ENCODE measurements at regions not wholly inside any gene's neighbourhood (a gene's known extent, or its start where the extent isn't known, plus 50 kb on each side); places are given as distances from the start of the nearest gene placed in this dataset.

GRCh38 chr6:90425161-90425641, 128.6 kb upstream of the BACH2 start:
- TF ChIP-seq CTCF (conservative IDR thresholded peaks at IDR 0.05; ENCODE audit: low read depth, low read length) (no peak), EZH2 (IDR thresholded peaks at IDR 0.05; ENCODE audit: borderline replicate concordance, low read depth, low read length, poor library complexity, severe bottlenecking) (no peak)
- BruUV-seq (replicated peaks) = no TSS peak
- Histone ChIP-seq H3K4me3 (ENCODE audit: low read depth, low read length, poor library complexity, severe bottlenecking) (no peak overlapping the region), H3K27ac (ENCODE audit: low read depth, low read length, poor library complexity, severe bottlenecking) (no peak overlapping the region), H3K9me3 (ENCODE audit: low read depth, low read length, poor library complexity, severe bottlenecking) (peaks cover 11% of the 10 kb centered on the region), H3K27me3 (replicated peaks; ENCODE audit: insufficient read depth, low read depth, low read length, poor library complexity) (peaks cover 5% of the 10 kb centered on the region), H3K4me1 (ENCODE audit: insufficient read depth, low read length, poor library complexity, severe bottlenecking) (no peaks in the 10 kb centered on the region), H3K36me3 (ENCODE audit: insufficient read depth, low read length, poor library complexity, severe bottlenecking) (no peaks in the 10 kb centered on the region)
- DNase-seq (ENCODE audit: low spot score) = no peak
- intact Hi-C loops (cut with micrococcal nuclease; ENCODE audit: unreplicated experiment) = no loop called here
- POLR2A ChIA-PET (ENCODE audit: low non-redundant PET) = no interaction called here
- CTCF ChIA-PET = no interaction called here

GRCh38 chr6:90424580-90424979, 127.9 kb upstream of the BACH2 start:
- CTCF ChIA-PET = no interaction called here

GRCh38 chr6:90421666-90422065, 125.0 kb upstream of the BACH2 start:
- Histone ChIP-seq H3K9me3 (ENCODE audit: low read depth, low read length, poor library complexity, severe bottlenecking) (no peaks in the 10 kb centered on the region), H3K27ac (ENCODE audit: low read depth, low read length, poor library complexity, severe bottlenecking) (no peak overlapping the region), H3K27me3 (replicated peaks; ENCODE audit: insufficient read depth, low read depth, low read length, poor library complexity) (peaks cover 5% of the 10 kb centered on the region), H3K36me3 (ENCODE audit: insufficient read depth, low read length, poor library complexity, severe bottlenecking) (no peaks in the 10 kb centered on the region), H3K4me1 (ENCODE audit: insufficient read depth, low read length, poor library complexity, severe bottlenecking) (no peaks in the 10 kb centered on the region), H3K4me3 (ENCODE audit: low read depth, low read length, poor library complexity, severe bottlenecking) (no peak overlapping the region)
- intact Hi-C loops (cut with micrococcal nuclease; ENCODE audit: unreplicated experiment) = no loop called here
- POLR2A ChIA-PET (ENCODE audit: low non-redundant PET) = no interaction called here
- TF ChIP-seq EZH2 (IDR thresholded peaks at IDR 0.05; ENCODE audit: borderline replicate concordance, low read depth, low read length, poor library complexity, severe bottlenecking) (no peak), CTCF (conservative IDR thresholded peaks at IDR 0.05; ENCODE audit: low read depth, low read length) (no peak)
- no peak for DNase-seq (ENCODE audit: low spot score)
- CTCF ChIA-PET = no interaction called here
- BruUV-seq (replicated peaks) = no TSS peak

More at GRCh38 chr6:90424580-90424979, 127.9 kb upstream of the BACH2 start:
- H3K27ac ChIP-seq (ENCODE audit: low read depth, low read length, poor library complexity, severe bottlenecking) = no peak overlapping the region
- POLR2A ChIA-PET (ENCODE audit: low non-redundant PET) = no interaction called here
- H3K4me3 ChIP-seq (ENCODE audit: low read depth, low read length, poor library complexity, severe bottlenecking) = no peak overlapping the region
- DNase-seq (ENCODE audit: low spot score) = no peak
- TF ChIP-seq CTCF (conservative IDR thresholded peaks at IDR 0.05; ENCODE audit: low read depth, low read length) (no peak), EZH2 (IDR thresholded peaks at IDR 0.05; ENCODE audit: borderline replicate concordance, low read depth, low read length, poor library complexity, severe bottlenecking) (no peak)
- intact Hi-C loops (cut with micrococcal nuclease; ENCODE audit: unreplicated experiment) = no loop called here
- H3K9me3 ChIP-seq (ENCODE audit: low read depth, low read length, poor library complexity, severe bottlenecking) = peaks cover 5% of the 10 kb centered on the region
- no peaks in the 10 kb centered on the region for H3K4me1 ChIP-seq (ENCODE audit: insufficient read depth, low read length, poor library complexity, severe bottlenecking)
- H3K27me3 ChIP-seq (replicated peaks; ENCODE audit: insufficient read depth, low read depth, low read length, poor library complexity) = peaks cover 5% of the 10 kb centered on the region
- no TSS peak for BruUV-seq (replicated peaks)
- H3K36me3 ChIP-seq (ENCODE audit: insufficient read depth, low read length, poor library complexity, severe bottlenecking) = no peaks in the 10 kb centered on the region
